Pancreas (tissue), 10 donors: ENCODE measurements at regions not wholly inside any gene's neighbourhood (a gene's known extent, or its start where the extent isn't known, plus 50 kb on each side); places are given as distances from the start of the nearest gene placed in this dataset.
"Not testable (repeated sequence)": the region's sequence is repeated elsewhere in the genome, so short reads cannot be mapped to it uniquely, and the experiment has no call there.

Source experiments
- ATAC-seq, 4 donors: fragments of 200-7000 bp; cut with Tn5 transposase; one replicate each; pipeline versions ENCODE4 v1.8.0 to v1.9.1; 2020; ENCODE audit warnings: mild to moderate bottlenecking in 4 of 4, moderate library complexity in 4 of 4
- DNase-seq, 6 donors: peaks; one replicate each; pipeline ENCODE4 v3.0.0-alpha.2; 2020
- FAIRE-seq: peaks from 2 replicates; lab custom pipeline; 2012; peaks lifted over from hg19 to GRCh38; lab: Jason Lieb, UNC
- H3K27ac ChIP-seq, 4 donors: fragments of 200-600 bp; sonication (generic); 1 replicate in 3 of 4; 2 replicates in 1 of 4; pipeline versions ENCODE4 v1.5.0 to v1.8.0; 2020
- H3K27me3 ChIP-seq, 4 donors: fragments of 200-600 bp; one replicate each; pipeline ENCODE4 v1.8.0; 2021
- H3K36me3 ChIP-seq, 3 donors: fragments of 200-600 bp; sonication (generic) in 1 of 3; one replicate each; pipeline versions ENCODE4 v1.5.0 to v1.8.0; 2020 to 2021
- H3K4me1 ChIP-seq, 3 donors: fragments of 200-600 bp; one replicate each; pipeline ENCODE4 v1.8.0; 2021
- H3K4me3 ChIP-seq, 4 donors: fragments of 200-600 bp; sonication (generic) in 2 of 4; one replicate each; pipeline versions ENCODE4 v1.5.0 to v1.8.0; 2020 to 2021
- H3K9me3 ChIP-seq, 4 donors: fragments of 200-600 bp; one replicate each; pipeline ENCODE4 v1.8.0; 2021
- CTCF ChIP-seq, 4 donors: fragments of 200-600 bp; sonication (generic) in 3 of 4; IDR thresholded peaks; one replicate each; pipeline versions ENCODE4 v1.5.0 to v1.8.0; 2021; ENCODE audit warnings: antibody characterized with exemption in 4 of 4
- WGBS, 2 donors: extraction: QIAGEN DNeasy Blood & Tissue Kit; methylation state at CpG; one replicate each; pipeline ENCODE4 v1.1.7; 2013; 5-methylcytosine and 5-hydroxymethylcytosine counted together
- intact Hi-C, 3 donors: fragments of 100-400 bp; cut with DNase I; formaldehyde crosslinking; loops; one replicate each; pipeline versions ENCODE4 v1.11.1 to v1.14.2; 2022
- donor health status: healthy with polysubstance abuse.
- donor health status: DM: no; HTN: no; CAD: no; lungs with moderate emphysema.
- donor health status: DM: no; HTN: no; CAD: no.
- donor health status: control.
- donor health status: control.
- donor health status: Bipolar disorder and iron deficiency.
- donor health status: DM: yes; HTN: yes; CAD: no.
- donor health status: DM: no; HTN: no; CAD: no.
- donor health status: DM: no; HTN: no; CAD: no.
- donor health status: DM: yes; HTN: yes; CAD: no.

- DNase-seq (no peak), FAIRE-seq (no peak), ATAC-seq (no peak)
- 70 to 78% methylated on average over 2 of the region's 2 CpGs for WGBS, 2 donors
- Histone ChIP-seq H3K9me3 (no peaks in the 10 kb centered on the region), H3K4me3 (no peak overlapping the region), H3K27me3 (no peaks in the 10 kb centered on the region), H3K27ac (no peak overlapping the region), H3K36me3 (no peaks in the 10 kb centered on the region), H3K4me1 (no peaks in the 10 kb centered on the region)
- TF ChIP-seq CTCF (IDR thresholded peaks at IDR 0.05): no peak
- intact Hi-C loops: no loop called here
These were observed 996.2 kb upstream of the FANCL start for GRCh38 chr2:59237311-59237710.

- Histone ChIP-seq H3K9me3 (no peaks in the 10 kb centered on the region), H3K4me1 (no peaks in the 10 kb centered on the region), H3K36me3 (no peaks in the 10 kb centered on the region), H3K27me3 (no peaks in the 10 kb centered on the region), H3K27ac (no peak overlapping the region), H3K4me3 (no peak overlapping the region)
- intact Hi-C loops: no loop called here
- WGBS, 2 donors: 71 to 87% methylated on average over 5 of the region's 5 CpGs
- no peak for TF ChIP-seq CTCF (IDR thresholded peaks at IDR 0.05)
- FAIRE-seq (no peak), ATAC-seq (no peak), DNase-seq (no peak)
These were observed 995.6 kb upstream of the FANCL start for GRCh38 chr2:59236723-59237122.

- H3K36me3 ChIP-seq: no peaks in the 10 kb centered on the region
- no peak for ATAC-seq
- H3K27ac ChIP-seq: no peak overlapping the region
- no peak for DNase-seq
- H3K9me3 ChIP-seq: no peaks in the 10 kb centered on the region
- TF ChIP-seq CTCF (IDR thresholded peaks at IDR 0.05): no peak
- H3K4me3 ChIP-seq: no peak overlapping the region
- no peak for FAIRE-seq
- no peaks in the 10 kb centered on the region for H3K4me1 ChIP-seq
- WGBS, 2 donors: 89% methylated on average over 4 of the region's 4 CpGs
- intact Hi-C loops: no loop called here
- H3K27me3 ChIP-seq: no peaks in the 10 kb centered on the region
These were observed 992.8 kb upstream of the FANCL start for GRCh38 chr2:59233920-59234319.

GRCh38 chr2:59233448-59233847, 992.3 kb upstream of the FANCL start:
- ATAC-seq (no peak), DNase-seq (no peak), FAIRE-seq (no peak)
- Histone ChIP-seq H3K27me3 (no peaks in the 10 kb centered on the region), H3K9me3 (no peaks in the 10 kb centered on the region), H3K4me1 (no peaks in the 10 kb centered on the region), H3K36me3 (no peaks in the 10 kb centered on the region), H3K27ac (no peak overlapping the region), H3K4me3 (no peak overlapping the region)
- TF ChIP-seq CTCF (IDR thresholded peaks at IDR 0.05): no peak
- intact Hi-C loops: no loop called here

- Histone ChIP-seq H3K36me3 (no peaks in the 10 kb centered on the region), H3K27me3 (no peaks in the 10 kb centered on the region), H3K4me1 (no peaks in the 10 kb centered on the region), H3K9me3 (no peaks in the 10 kb centered on the region), H3K4me3 (no peak overlapping the region), H3K27ac (no peak overlapping the region)
- no peak for DNase-seq
- intact Hi-C loops: no loop called here
- no peak for TF ChIP-seq CTCF (IDR thresholded peaks at IDR 0.05)
- FAIRE-seq: no peak
- no peak for ATAC-seq
- WGBS, 2 donors: 78 to 86% methylated on average over 10 of the region's 10 CpGs
These were observed 991.5 kb upstream of the FANCL start for GRCh38 chr2:59232394-59233165.

GRCh38 chr2:59226362-59226761, 985.2 kb upstream of the FANCL start:
- H3K4me1 ChIP-seq, DNase-seq, H3K36me3 ChIP-seq, FAIRE-seq, H3K27me3 ChIP-seq, intact Hi-C loops, H3K4me3 ChIP-seq, ATAC-seq, H3K27ac ChIP-seq, H3K9me3 ChIP-seq: not testable (repeated sequence)
- 58 to 62% methylated on average over 1 of the region's 1 CpG for WGBS, 2 donors
